ENCODE measurements at regions not wholly inside any gene's neighbourhood (a gene's known extent, or its start where the extent isn't known, plus 50 kb on each side); places are given as distances from the start of the nearest gene placed in this dataset.

DNA sequence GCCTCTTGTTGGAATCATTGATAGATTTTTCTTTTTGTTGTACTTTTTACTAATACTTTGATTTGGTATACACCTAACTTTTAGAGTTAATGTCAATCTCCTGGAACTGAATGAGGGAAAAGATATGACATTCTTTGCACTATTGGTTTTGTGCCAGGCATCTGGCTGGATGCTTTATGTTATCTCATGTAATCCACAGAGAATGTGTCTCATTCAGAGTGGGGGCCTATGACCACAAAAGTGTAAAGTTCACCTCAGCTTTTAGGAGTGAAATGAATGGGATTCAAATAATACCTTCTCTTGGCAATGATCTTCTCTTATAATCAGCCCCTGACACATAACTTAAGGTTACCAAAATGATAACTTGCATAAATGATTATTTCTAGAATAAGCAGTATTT is 329.1 kb upstream of the ROPN1 start:
- no peak for ATAC-seq (ENCODE audit: insufficient number of reproducible peaks, low FRiP score, low read depth)
- Histone ChIP-seq H3K36me3 (peaks cover 3% of the 10 kb centered on the region), H3K4me1 (ENCODE audit: control insufficient read depth in 1 of 2, low read depth in 2 of 2) (peaks cover 21 to 65% of the 10 kb centered on the region in 2 donors), H3K27ac (peak overlapping the region in 1 of 2 donors; percentile 20), H3K9me3 (no peaks in the 10 kb centered on the region), H3K4me3 (no peak overlapping the region), H3K27me3 (replicated peaks; ENCODE audit: insufficient read depth) (no peaks in the 10 kb centered on the region)
- no peak for DNase-seq (ENCODE audit: low spot score)
- TF ChIP-seq, protein P1, sequence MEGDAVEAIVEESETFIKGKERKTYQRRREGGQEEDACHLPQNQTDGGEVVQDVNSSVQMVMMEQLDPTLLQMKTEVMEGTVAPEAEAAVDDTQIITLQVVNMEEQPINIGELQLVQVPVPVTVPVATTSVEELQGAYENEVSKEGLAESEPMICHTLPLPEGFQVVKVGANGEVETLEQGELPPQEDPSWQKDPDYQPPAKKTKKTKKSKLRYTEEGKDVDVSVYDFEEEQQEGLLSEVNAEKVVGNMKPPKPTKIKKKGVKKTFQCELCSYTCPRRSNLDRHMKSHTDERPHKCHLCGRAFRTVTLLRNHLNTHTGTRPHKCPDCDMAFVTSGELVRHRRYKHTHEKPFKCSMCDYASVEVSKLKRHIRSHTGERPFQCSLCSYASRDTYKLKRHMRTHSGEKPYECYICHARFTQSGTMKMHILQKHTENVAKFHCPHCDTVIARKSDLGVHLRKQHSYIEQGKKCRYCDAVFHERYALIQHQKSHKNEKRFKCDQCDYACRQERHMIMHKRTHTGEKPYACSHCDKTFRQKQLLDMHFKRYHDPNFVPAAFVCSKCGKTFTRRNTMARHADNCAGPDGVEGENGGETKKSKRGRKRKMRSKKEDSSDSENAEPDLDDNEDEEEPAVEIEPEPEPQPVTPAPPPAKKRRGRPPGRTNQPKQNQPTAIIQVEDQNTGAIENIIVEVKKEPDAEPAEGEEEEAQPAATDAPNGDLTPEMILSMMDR (IDR thresholded peaks at IDR 0.05), result no peak

- Histone ChIP-seq H3K36me3 (peaks cover 9% of the 10 kb centered on the region), H3K4me1 (ENCODE audit: control insufficient read depth in 1 of 2, low read depth in 2 of 2) (peaks cover 18 to 54% of the 10 kb centered on the region in 2 donors), H3K4me3 (no peak overlapping the region), H3K27me3 (replicated peaks; ENCODE audit: insufficient read depth) (no peaks in the 10 kb centered on the region), H3K27ac (peak overlapping the region; percentile 1 to 31), H3K9me3 (no peaks in the 10 kb centered on the region)
- DNase-seq (ENCODE audit: low spot score) (no peak), ATAC-seq (ENCODE audit: insufficient number of reproducible peaks, low FRiP score, low read depth) (no peak)
- TF ChIP-seq, protein P1 (IDR thresholded peaks at IDR 0.05), result no peak
Observed at GRCh38 chr3:124322309-124322880, 330.5 kb upstream of the ROPN1 start.

DNA sequence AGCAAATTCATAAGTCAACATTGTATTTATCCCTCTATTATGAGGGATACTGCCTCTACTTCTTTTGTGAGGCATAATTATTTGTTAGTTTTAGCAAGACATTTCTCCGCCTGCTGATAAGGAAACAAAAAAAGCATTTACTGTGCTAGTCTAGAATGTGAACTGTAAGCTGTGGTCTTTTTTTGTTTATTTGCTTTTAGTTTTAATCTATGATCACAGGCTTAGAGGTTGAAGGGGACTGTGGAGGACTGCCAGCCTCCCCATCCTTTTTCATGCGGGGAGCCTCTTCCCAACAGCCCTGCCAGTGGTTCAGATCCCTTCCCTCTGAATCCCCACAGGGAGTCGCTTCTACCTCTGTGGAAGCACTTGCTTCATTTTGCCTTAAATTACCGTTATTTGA is 331.0 kb upstream of the ROPN1 start:
- TF ChIP-seq, protein P1 (IDR thresholded peaks at IDR 0.05), result no peak
- no peak for DNase-seq (ENCODE audit: low spot score)

DNA sequence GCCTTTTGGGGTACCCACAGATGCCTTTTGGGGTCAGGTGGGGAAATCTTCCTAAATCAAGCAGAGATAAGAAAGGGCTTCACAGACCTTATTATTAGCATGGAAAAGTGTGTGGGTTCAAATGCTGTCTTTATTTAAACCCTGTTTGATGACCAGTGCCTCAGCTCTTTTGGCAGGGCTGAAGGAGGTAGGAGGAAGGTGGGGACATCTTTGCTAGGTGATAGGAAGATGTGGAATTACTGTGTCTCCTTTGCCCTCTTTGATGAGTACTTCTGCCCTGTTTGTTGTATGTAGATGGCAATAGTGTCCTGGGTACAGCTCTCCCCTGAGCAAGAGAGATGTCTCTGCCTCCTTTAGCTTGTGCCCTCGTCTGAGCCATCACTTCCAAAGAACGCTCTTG is 333.3 kb upstream of the ROPN1 start:
- Histone ChIP-seq H3K4me1 (ENCODE audit: control insufficient read depth in 1 of 2, low read depth in 2 of 2) (peaks cover 9 to 57% of the 10 kb centered on the region in 2 donors), H3K27me3 (replicated peaks; ENCODE audit: insufficient read depth) (no peaks in the 10 kb centered on the region), H3K9me3 (no peaks in the 10 kb centered on the region), H3K4me3 (no peak overlapping the region), H3K27ac (no peak overlapping the region), H3K36me3 (peaks cover 12% of the 10 kb centered on the region)
- no peak for ATAC-seq (ENCODE audit: insufficient number of reproducible peaks, low FRiP score, low read depth)
- TF ChIP-seq, protein P1 (IDR thresholded peaks at IDR 0.05), result no peak
- no peak for DNase-seq (ENCODE audit: low spot score)

More for the DNA sequence above, 331.0 kb upstream of the ROPN1 start:
- Histone ChIP-seq H3K9me3 (no peaks in the 10 kb centered on the region), H3K4me3 (no peak overlapping the region), H3K36me3 (peaks cover 9% of the 10 kb centered on the region), H3K27me3 (replicated peaks; ENCODE audit: insufficient read depth) (no peaks in the 10 kb centered on the region), H3K4me1 (ENCODE audit: control insufficient read depth in 1 of 2, low read depth in 2 of 2) (peaks cover 16 to 51% of the 10 kb centered on the region in 2 donors), H3K27ac (peak overlapping the region; percentile 1 to 31)
- no peak for ATAC-seq (ENCODE audit: insufficient number of reproducible peaks, low FRiP score, low read depth)

DNA sequence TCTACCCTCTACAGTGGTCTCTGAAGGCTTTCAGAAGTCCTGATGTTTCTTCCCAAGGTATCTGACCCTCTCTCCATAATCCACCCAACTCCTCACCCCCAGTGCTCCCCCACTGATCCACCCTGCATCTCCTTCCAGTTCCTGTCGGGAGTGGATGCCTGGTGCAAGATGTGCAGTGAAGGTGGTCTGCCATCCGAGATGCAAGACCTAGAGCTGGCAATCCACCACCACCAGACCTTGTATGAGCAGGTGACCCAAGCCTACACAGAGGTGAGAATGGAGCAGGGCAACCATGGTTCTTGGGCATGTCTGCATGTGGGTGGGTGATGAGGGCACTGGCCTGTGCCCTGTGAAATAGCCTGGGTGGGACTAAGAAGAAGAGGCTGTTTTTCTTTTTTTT is 337.8 kb upstream of the ROPN1 start:
- Histone ChIP-seq H3K27ac (no peak overlapping the region), H3K4me1 (ENCODE audit: control insufficient read depth in 1 of 2, low read depth in 2 of 2) (peaks cover 0 to 25% of the 10 kb centered on the region in 2 donors), H3K9me3 (no peaks in the 10 kb centered on the region), H3K36me3 (peaks cover 38% of the 10 kb centered on the region), H3K4me3 (no peak overlapping the region), H3K27me3 (replicated peaks; ENCODE audit: insufficient read depth) (no peaks in the 10 kb centered on the region)
- DNase-seq (ENCODE audit: low spot score) (no peak), ATAC-seq (ENCODE audit: insufficient number of reproducible peaks, low FRiP score, low read depth) (no peak)
- TF ChIP-seq, protein P1 (IDR thresholded peaks at IDR 0.05), result no peak
